T follicular helper cell (primary cell): ENCODE measurements at regions not wholly inside any gene's neighbourhood (a gene's known extent, or its start where the extent isn't known, plus 50 kb on each side); places are given as distances from the start of the nearest gene placed in this dataset.

ENCODE experiments used
- DNase-seq: peaks from one replicate; pipeline ENCODE4 v3.0.0-alpha.2; 2020; ENCODE audit warnings: low read depth

GRCh38 chr4:182089326-182089725 is 153.9 kb upstream of the TENM3 start:
- no peak for DNase-seq

GRCh38 chr4:182090186-182090585 is 153.0 kb upstream of the TENM3 start:
- no peak for DNase-seq

GRCh38 chr4:182091128-182091527 is 152.1 kb upstream of the TENM3 start:
- no peak for DNase-seq

- no peak for DNase-seq
Measured at GRCh38 chr4:182093431-182093831, 149.8 kb upstream of the TENM3 start.

- DNase-seq: no peak
Measured at GRCh38 chr4:182093935-182094334, 149.3 kb upstream of the TENM3 start.

- no peak for DNase-seq
Measured at GRCh38 chr4:182101618-182102017, 141.6 kb upstream of the TENM3 start.

- DNase-seq: no peak
Measured at GRCh38 chr4:182102576-182102975, 140.6 kb upstream of the TENM3 start.

- DNase-seq: no peak
Measured at GRCh38 chr4:182103614-182104319, 139.4 kb upstream of the TENM3 start.

- no peak for DNase-seq
Measured at GRCh38 chr4:182105416-182105815, 137.8 kb upstream of the TENM3 start.

- no peak for DNase-seq
Measured at GRCh38 chr4:182107931-182108330, 135.3 kb upstream of the TENM3 start.

GRCh38 chr4:182111586-182111985 is 131.6 kb upstream of the TENM3 start:
- DNase-seq: no peak

GRCh38 chr4:182113779-182114178 is 129.4 kb upstream of the TENM3 start:
- no peak for DNase-seq

- no peak for DNase-seq
Measured at GRCh38 chr4:182124359-182124758, 118.8 kb upstream of the TENM3 start.

- no peak for DNase-seq
Measured at GRCh38 chr4:182126096-182126495, 117.1 kb upstream of the TENM3 start.

- DNase-seq: no peak
Measured at GRCh38 chr4:182126603-182127002, 116.6 kb upstream of the TENM3 start.

GRCh38 chr4:182133033-182133432 is 110.2 kb upstream of the TENM3 start:
- no peak for DNase-seq

- DNase-seq: no peak
Measured at GRCh38 chr4:182134261-182134660, 108.9 kb upstream of the TENM3 start.

GRCh38 chr4:182136201-182136600 is 107.0 kb upstream of the TENM3 start:
- no peak for DNase-seq

- no peak for DNase-seq
Measured at GRCh38 chr4:182137343-182137742, 105.9 kb upstream of the TENM3 start.

- DNase-seq: no peak
Measured at GRCh38 chr4:182139491-182139890, 103.7 kb upstream of the TENM3 start.

GRCh38 chr4:182140547-182140946 is 102.7 kb upstream of the TENM3 start:
- no peak for DNase-seq

GRCh38 chr4:182141061-182141460 is 102.1 kb upstream of the TENM3 start:
- no peak for DNase-seq

GRCh38 chr4:182142176-182143085 is 100.8 kb upstream of the TENM3 start:
- no peak for DNase-seq
